Skin epidermis (tissue), 12 donors: ENCODE measurements at regions not wholly inside any gene's neighbourhood (a gene's known extent, or its start where the extent isn't known, plus 50 kb on each side); places are given as distances from the start of the nearest gene placed in this dataset.
"Not testable (repeated sequence)": the region's sequence is repeated elsewhere in the genome, so short reads cannot be mapped to it uniquely, and the experiment has no call there.

Experiments
- H3K27ac ChIP-seq, 21 experiments: fragments of 200-600 bp; sonication (generic) in 11 of 21; one replicate each; pipeline ENCODE4 v1.5.0; 2020; ENCODE audit warnings: mild to moderate bottlenecking in 3 of 21, inconsistent platforms in 2 of 21, moderate library complexity in 2 of 21
- H3K4me3 ChIP-seq, 7 experiments: fragments of 200-600 bp; sonication (generic) in 2 of 7; one replicate each; pipeline ENCODE4 v1.5.0; 2020; ENCODE audit warnings: inconsistent platforms in 2 of 7, mild to moderate bottlenecking in 2 of 7, moderate library complexity in 1 of 7

- Histone ChIP-seq H3K27ac (no peak overlapping the region), H3K4me3 (no peak overlapping the region)
Observed at GRCh38 chr18:41128126-41128525, 826.9 kb upstream of the PIK3C3 start.

DNA sequence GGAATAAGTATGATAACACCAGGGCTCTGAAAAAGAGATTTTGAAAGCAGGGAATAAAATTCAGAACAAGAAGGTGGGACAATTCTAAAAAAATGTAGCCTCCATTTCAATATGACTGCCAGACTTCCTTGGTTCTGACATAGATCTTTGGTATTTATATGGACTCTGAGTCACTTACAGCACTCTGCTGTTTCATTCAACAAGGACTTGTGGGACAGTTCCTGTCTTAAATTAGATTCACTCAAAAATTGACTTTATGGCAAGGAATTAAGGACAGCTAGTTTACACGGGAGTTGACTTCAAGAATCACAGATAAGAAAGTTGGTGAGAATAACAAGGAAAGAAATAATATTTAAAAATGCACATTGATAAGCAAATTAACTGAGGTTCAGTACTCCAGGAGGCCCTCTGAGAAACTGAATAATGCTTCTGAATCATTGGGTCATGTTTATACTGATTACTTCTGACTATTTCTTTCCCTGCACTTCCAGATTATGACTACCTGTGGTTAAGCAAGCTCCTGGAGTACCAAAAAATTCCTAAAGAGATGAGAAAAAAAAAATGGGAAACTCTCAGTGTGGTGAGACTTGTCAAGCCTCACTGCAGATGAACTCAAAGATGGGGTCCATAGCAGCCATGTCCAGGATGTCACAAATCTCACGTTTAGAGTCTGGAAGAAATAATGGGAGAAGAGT is 828.3 kb upstream of the PIK3C3 start:
- Histone ChIP-seq H3K27ac (no peak overlapping the region), H3K4me3 (no peak overlapping the region)

GRCh38 chr18:41121116-41121826 is 833.8 kb upstream of the PIK3C3 start:
- no peak overlapping the region for H3K4me3 ChIP-seq
- no peak overlapping the region for H3K27ac ChIP-seq

GRCh38 chr18:41119031-41119430 is 836.0 kb upstream of the PIK3C3 start:
- H3K4me3 ChIP-seq = no peak overlapping the region

DNA sequence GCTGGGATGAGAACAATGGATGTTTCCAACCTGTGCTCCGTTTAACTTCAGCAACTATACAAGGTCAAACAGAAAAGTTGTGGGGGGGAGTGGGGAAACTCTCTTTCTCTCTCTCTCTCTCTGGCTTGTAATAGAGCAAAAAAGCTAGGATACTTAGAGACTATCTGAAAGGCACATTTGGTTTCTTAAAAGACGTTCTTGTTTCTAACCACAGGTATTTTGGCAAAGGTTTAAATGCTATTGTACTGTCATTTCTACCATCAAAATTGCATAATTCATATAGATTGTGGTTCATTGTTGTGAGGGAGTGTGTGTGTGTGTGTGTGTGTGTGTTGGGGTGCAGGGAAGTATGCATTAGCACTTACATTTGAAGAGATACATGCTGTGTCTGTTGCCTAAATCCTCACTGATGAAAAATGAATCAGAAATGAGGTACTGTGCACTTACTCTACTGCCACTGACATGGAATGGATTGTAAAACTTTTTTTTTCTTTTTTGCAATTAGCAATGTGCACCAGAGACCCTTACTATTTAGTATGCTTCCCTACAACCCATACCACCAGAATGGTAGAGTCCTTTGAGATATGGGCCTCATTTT is 841.0 kb upstream of the PIK3C3 start:
- no peak overlapping the region for H3K27ac ChIP-seq
- no peak overlapping the region for H3K4me3 ChIP-seq

More at GRCh38 chr18:41119031-41119430, 836.0 kb upstream of the PIK3C3 start:
- no peak overlapping the region for H3K27ac ChIP-seq

DNA sequence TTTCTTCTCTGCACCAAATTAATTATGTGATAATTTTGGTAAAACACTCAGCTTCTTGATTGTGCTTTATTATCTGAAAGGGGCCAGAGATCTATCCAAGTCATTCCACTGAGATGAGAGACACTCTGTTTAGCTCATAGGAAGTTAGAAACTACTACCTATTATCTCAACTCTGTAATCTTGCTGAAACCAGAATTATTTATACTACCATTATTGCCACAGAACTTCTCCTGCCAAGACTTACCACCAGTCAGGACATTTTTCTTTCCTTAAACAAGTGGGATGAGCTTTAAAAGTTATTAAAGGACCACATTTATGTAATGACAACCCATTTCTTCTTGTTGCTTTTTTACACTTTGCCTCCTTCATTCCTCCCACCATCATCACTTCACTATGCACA is 855.6 kb upstream of the PIK3C3 start:
- Histone ChIP-seq H3K27ac (no peak overlapping the region), H3K4me3 (no peak overlapping the region)

DNA sequence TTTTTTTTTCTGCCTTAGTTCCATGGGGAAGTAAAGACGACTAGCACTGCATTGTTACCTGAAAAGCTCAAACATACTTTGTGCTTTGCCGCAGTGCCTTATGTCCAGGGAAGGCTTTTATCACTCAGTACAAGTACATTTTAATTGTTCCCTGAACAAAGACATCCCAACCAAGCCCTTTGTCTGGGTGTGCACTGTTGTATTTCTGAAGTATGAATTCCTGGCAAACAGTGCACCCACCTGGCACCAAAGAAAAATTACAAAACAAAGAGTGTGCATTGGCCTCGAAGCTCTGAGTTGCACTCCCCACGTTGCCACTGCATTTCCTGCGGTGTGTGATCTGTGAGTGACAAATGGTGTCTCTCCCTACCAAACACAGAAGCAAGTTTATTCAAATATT is 858.5 kb upstream of the PIK3C3 start:
- H3K4me3 ChIP-seq = no peak overlapping the region

GRCh38 chr18:41077076-41077475 is 878.0 kb upstream of the PIK3C3 start:
- no peak overlapping the region for H3K4me3 ChIP-seq

More for the DNA sequence above, 858.5 kb upstream of the PIK3C3 start:
- H3K27ac ChIP-seq = no peak overlapping the region

DNA sequence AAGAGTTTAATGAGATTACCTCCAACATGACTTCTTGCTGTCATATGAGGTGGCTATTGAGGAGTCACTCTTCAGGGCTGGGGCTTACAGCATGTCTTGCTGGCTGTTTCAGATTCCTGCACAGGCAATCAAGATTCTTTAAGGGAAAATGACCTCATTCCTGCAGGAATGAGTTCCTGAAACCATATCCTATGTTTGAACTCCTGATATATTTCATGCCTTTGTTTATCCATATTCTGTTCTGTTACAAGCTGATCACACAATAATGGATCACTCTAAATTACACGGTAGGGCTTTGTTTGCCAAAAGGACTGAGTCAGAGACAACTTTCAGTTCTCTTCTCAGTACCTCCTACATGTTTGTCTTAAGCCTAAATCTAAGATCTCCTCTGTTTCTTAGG is 879.8 kb upstream of the PIK3C3 start:
- Histone ChIP-seq H3K27ac (no peak overlapping the region), H3K4me3 (no peak overlapping the region)

More at GRCh38 chr18:41077076-41077475, 878.0 kb upstream of the PIK3C3 start:
- no peak overlapping the region for H3K27ac ChIP-seq

DNA sequence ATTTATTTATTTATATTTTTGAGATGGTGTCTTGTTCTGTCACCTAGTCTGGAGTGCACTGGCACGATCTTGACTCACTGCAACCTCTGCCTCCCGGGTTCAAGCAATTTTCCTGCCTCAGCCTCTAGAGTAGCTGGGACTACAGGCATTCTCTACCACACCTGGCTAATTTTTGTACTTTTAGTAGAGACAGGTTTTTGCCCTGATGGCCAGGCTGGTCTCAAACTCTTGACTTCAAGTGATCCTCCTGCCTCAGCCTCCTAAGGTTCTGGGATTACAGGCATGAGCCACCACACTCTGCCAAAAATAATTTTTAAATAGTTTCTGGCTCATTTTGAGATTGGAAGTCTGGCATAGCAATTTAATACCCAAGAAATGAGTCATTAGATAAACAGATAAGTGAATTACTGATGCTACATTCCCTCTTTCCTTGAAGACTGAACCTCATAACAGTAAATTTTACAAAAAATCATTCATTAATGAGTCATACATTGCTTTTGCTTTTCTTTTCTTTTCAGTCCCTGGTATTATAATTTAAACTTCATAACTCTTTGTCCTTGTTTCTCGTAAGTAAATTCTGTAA is 881.6 kb upstream of the PIK3C3 start:
- Histone ChIP-seq H3K27ac (no peak overlapping the region), H3K4me3 (no peak overlapping the region)

DNA sequence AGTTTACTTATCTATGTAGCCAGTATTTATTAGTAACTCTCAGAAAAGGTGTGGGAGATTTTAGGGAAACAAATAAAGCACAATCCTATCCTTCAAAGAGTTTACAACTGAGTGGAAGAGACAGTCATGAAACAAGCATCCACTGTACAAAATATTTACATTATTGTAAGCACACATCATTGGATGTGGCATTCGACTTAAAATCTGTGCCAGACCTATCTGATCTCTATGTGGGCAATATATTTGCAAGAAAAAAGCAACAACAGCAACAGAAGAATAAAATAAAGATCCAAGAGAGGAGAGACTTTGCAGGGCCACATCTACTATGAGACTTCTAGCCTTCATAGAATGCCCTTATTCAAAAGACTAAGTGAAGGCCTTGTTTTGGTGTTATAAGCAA is 882.1 kb upstream of the PIK3C3 start:
- Histone ChIP-seq H3K27ac (no peak overlapping the region), H3K4me3 (no peak overlapping the region)

GRCh38 chr18:41071826-41072225 is 883.2 kb upstream of the PIK3C3 start:
- Histone ChIP-seq H3K27ac (no peak overlapping the region), H3K4me3 (no peak overlapping the region)

DNA sequence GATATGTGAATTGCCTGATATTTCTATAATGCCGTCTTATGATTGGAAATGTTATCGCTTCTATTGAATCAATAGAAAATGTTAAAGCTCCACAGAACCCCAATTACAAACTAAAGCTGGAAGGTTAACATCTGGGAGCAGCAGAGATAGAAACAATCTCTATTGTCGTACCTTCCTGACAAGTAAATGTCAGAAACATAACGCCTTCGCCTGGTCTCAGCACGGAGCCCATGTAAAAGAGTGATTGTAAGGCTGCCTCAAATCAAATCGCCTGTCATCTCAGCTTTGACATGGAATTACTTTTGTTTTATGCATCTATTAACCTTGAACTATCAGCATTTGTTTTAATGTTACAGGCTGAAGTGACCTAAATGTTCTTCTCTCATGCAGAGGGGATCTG is 885.9 kb upstream of the PIK3C3 start:
- Histone ChIP-seq H3K4me3 (no peak overlapping the region), H3K27ac (no peak overlapping the region)

DNA sequence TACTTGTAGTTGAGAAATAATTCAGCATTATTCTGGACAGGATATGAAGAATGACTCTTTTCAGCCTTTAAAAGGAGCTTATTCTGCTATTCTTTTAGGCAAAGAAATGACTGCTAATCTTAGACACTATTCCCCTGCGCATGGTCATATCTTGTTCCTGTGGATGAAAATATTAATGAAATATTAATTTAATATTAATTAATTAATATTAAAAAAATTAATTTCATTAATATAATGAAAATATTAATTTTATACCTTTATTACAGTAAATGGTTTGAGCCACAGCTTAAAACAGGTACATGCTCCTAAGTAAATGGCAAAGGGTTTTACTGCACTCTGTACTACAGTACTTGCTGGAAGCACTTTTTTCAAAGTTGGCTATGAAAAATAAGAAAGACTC is 890.1 kb upstream of the PIK3C3 start:
- no peak overlapping the region for H3K27ac ChIP-seq
- H3K4me3 ChIP-seq = no peak overlapping the region

DNA sequence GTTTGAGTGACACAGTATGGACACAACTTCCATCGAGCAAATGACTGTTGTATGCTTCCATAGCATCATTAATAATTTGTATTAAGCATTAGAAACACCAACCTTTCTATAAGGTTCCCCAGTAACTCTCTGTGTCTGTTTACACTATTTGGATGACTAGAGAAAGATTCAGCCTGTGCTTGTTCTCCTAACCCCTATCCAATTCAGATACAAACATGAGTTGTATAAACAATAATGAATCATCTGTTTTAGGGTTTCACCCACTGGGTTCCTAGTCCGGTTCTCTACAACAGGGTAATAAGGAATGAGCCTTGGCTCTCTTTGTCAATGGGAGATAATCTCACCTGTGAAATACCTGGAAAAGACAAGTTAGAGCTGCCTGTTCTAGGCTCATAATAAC is 894.1 kb upstream of the PIK3C3 start:
- Histone ChIP-seq H3K4me3 (no peak overlapping the region), H3K27ac (no peak overlapping the region)

DNA sequence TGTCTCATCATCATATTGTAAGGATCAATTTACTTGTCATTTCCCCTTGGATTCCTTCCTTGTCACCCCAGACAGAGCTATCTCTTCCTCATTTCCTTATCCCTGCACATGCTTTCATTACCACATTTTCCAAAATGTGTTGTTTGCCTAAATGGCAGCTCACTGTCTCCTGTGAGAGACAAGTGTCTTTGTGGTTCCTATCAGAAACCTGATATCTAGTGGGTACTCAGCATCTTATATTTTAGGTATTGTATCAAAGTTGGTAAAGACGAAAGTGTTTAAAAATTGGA is 896.0 kb upstream of the PIK3C3 start:
- Histone ChIP-seq H3K27ac (no peak overlapping the region), H3K4me3 (no peak overlapping the region)

DNA sequence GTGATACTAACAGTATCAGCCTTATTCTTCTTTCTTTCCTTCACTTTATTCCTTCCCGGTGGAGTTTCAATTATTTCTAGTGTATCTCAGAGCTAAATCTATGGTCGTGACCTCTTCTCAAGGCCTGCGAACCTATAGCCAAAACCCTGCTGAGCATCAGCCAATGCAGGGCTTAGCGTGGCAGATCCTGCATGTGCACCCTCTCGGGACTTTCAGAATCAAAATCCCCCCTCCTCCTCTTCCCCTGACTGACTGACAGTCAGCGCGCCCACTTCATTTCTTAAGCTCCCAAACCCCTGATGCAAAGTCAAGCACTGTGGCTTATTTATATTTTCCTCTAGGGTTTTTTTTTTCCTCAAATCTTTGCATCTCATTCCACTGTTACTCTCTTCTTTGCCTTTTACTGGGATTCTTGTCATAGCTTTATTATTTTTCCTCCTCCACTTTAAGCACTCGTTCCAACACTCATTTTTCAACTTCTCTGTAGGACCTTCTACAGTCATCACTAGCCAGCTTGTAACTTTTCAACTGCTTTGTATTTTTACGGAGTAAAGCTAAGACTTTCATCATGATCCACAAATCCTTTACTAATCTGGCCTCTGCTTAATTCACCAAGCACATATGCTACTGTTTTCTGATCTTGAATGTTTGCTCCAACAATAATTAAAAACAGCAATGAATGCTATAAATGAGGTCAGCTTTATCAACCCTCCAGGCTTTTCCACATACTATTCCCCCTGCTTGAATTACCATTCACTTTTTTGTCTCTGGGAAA is 896.5 kb upstream of the PIK3C3 start:
- H3K4me3 ChIP-seq = no peak overlapping the region

GRCh38 chr18:41052625-41053024 is 902.4 kb upstream of the PIK3C3 start:
- Histone ChIP-seq H3K4me3 (no peak overlapping the region), H3K27ac (no peak overlapping the region)

More for the DNA sequence above, 896.5 kb upstream of the PIK3C3 start:
- no peak overlapping the region for H3K27ac ChIP-seq

DNA sequence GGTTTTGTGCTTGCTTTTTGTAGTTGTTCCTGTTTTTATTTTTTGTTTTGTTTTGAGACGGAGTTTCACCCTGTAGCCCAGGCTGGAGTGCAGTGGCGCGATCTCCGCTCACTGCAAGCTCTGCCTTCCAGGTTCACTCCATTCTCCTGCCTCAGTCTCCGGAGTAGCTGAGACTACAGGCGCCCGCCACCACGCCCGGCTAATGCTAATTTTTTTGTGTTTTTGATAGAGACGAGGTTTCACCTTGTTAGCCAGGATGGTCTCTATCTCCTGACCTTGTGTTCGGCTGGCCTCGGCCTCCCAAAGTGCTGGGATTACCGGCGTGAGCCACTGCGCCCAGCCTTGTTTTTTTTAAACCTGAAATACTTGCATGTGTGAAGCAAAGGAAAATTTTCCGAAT is 908.8 kb upstream of the PIK3C3 start:
- H3K4me3 ChIP-seq, H3K27ac ChIP-seq: not testable (repeated sequence)

DNA sequence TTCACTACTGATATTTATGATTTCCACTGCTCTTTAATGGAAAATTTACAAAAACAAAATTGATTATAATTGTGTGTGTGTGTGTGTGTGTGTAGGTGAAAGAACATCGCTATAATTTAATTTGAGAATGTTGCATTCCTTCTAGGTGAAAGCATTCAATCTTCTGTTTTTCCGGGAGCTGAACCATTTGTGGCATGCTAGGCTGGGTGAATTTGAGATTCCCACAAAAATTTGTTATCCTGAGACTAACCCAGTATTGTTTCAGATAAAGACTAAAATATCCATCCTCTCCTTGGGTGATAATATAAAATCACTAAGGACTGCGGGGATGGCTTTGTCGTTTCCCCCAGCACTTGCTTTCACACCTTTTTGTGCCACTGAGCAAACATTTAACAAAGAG is 911.2 kb upstream of the PIK3C3 start:
- Histone ChIP-seq H3K4me3 (no peak overlapping the region), H3K27ac (no peak overlapping the region)
